DND-41 (cell line): ENCODE measurements at regions not wholly inside any gene's neighbourhood (a gene's known extent, or its start where the extent isn't known, plus 50 kb on each side); places are given as distances from the start of the nearest gene placed in this dataset.

ENCODE experiments used
- CTCF ChIP-seq: IDR thresholded peaks from 2 replicates; pipeline ENCODE4 v1.5.1; 2012; ENCODE audit warnings: borderline replicate concordance, low read length, moderate library complexity, mild to moderate bottlenecking; ENCODE audit not compliant: poor library complexity, severe bottlenecking; ENCODE audit errors: extremely low read depth
- EZH2 ChIP-seq: IDR thresholded peaks from 3 replicates; pipeline ENCODE4 v1.6.1; 2012; ENCODE audit warnings: borderline replicate concordance, low read depth, mild to moderate bottlenecking, moderate library complexity, low read length, inconsistent platforms; ENCODE audit not compliant: severe bottlenecking

GRCh38 chr12:73017981-73018380 is 745.8 kb downstream of the TRHDE start:
- TF ChIP-seq CTCF: no peak
- no peak for TF ChIP-seq EZH2
